HG03039 (cell line): ENCODE measurements at regions not wholly inside any gene's neighbourhood (a gene's known extent, or its start where the extent isn't known, plus 50 kb on each side); places are given as distances from the start of the nearest gene placed in this dataset.

ENCODE experiments used
- ATAC-seq: cut with Tn5 transposase; IDR thresholded peaks from one replicate; pipeline ENCODE4 v1.9.1; 2021; ENCODE audit warnings: mild to moderate bottlenecking, moderate library complexity; ENCODE audit not compliant: unreplicated experiment

- ATAC-seq = no peak
These were observed 434.6 kb downstream of the ENC1 start for GRCh38 chr5:74205767-74206578.

GRCh38 chr5:74201334-74202081, 439.0 kb downstream of the ENC1 start:
- peak; percentile 51 for ATAC-seq

- ATAC-seq = no peak
These were observed 440.0 kb downstream of the ENC1 start for GRCh38 chr5:74200560-74200959.

- no peak for ATAC-seq
These were observed 440.9 kb downstream of the ENC1 start for GRCh38 chr5:74199436-74200210.

- ATAC-seq = no peak
These were observed 441.5 kb downstream of the ENC1 start for GRCh38 chr5:74199005-74199404.

GRCh38 chr5:74198156-74198555, 442.4 kb downstream of the ENC1 start:
- ATAC-seq = no peak

- no peak for ATAC-seq
These were observed 444.3 kb downstream of the ENC1 start for GRCh38 chr5:74196233-74196632.

- ATAC-seq = no peak
These were observed 446.3 kb downstream of the ENC1 start for GRCh38 chr5:74194196-74194595.

GRCh38 chr5:74192606-74193299, 447.8 kb downstream of the ENC1 start:
- no peak for ATAC-seq

- ATAC-seq = no peak
These were observed 452.0 kb downstream of the ENC1 start for GRCh38 chr5:74188351-74189105.

GRCh38 chr5:74187757-74188156, 452.8 kb downstream of the ENC1 start:
- no peak for ATAC-seq

GRCh38 chr5:74186356-74187315, 453.9 kb downstream of the ENC1 start:
- no peak for ATAC-seq

GRCh38 chr5:74185599-74185998, 454.9 kb downstream of the ENC1 start:
- ATAC-seq = no peak

GRCh38 chr5:74184649-74185048, 455.9 kb downstream of the ENC1 start:
- ATAC-seq = no peak

GRCh38 chr5:74183041-74183440, 457.5 kb downstream of the ENC1 start:
- no peak for ATAC-seq

GRCh38 chr5:74182603-74183002, 457.9 kb downstream of the ENC1 start:
- ATAC-seq = no peak

- ATAC-seq = no peak
These were observed 460.8 kb downstream of the ENC1 start for GRCh38 chr5:74179701-74180100.

GRCh38 chr5:74179179-74179578, 461.3 kb downstream of the ENC1 start:
- no peak for ATAC-seq

GRCh38 chr5:74177961-74178360, 462.6 kb downstream of the ENC1 start:
- ATAC-seq = no peak
